ENCODE measurements at regions not wholly inside any gene's neighbourhood (a gene's known extent, or its start where the extent isn't known, plus 50 kb on each side); places are given as distances from the start of the nearest gene placed in this dataset.

DNA sequence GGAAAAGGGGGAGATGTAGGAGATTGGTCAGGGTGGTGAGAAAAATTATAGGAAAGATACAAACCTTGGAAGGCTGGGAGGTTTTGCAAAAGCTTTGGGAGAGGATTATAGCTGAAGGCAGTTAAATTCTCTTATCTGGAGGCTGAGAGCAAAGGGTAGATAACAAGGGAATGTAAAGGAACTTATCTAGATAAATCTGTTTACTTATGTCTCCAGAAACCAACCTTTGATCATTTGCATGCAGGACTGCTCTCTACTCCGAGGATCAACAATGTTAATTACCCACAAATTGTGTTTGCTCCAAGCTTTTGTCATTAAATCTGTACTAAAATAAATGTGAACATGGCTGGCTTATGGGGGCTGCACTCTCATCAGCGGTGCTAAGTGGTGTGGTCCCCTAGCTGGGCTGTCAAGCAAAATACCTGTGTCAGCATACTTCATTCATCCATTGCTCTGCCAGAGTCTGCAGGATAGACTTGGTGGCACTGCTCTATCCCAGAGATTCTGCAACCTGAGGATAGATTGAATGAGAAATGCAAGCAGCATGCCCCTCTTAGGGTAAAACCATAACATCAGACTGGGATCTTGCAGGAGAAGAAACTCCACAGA is 1599.2 kb upstream of the TENM4 start (continued):
- TF ChIP-seq, protein P1, sequence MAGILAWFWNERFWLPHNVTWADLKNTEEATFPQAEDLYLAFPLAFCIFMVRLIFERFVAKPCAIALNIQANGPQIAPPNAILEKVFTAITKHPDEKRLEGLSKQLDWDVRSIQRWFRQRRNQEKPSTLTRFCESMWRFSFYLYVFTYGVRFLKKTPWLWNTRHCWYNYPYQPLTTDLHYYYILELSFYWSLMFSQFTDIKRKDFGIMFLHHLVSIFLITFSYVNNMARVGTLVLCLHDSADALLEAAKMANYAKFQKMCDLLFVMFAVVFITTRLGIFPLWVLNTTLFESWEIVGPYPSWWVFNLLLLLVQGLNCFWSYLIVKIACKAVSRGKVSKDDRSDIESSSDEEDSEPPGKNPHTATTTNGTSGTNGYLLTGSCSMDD (CRISPR knock-in tag; IDR thresholded peaks at IDR 0.05): no peak
- no peak for TF ChIP-seq ZNF383 (CRISPR knock-in tag; IDR thresholded peaks at IDR 0.05; ENCODE audit: borderline replicate concordance)
- TF ChIP-seq ZBTB4 (CRISPR knock-in tag; IDR thresholded peaks at IDR 0.05; ENCODE audit: borderline replicate concordance): no peak
- no peak for TF ChIP-seq FOXC1 (CRISPR knock-in tag; IDR thresholded peaks at IDR 0.05; ENCODE audit: borderline replicate concordance)
- no peak for TF ChIP-seq MAF1 (CRISPR knock-in tag; IDR thresholded peaks at IDR 0.05; ENCODE audit: borderline replicate concordance)
- no peak for TF ChIP-seq ZNF296 (CRISPR knock-in tag; conservative IDR thresholded peaks at IDR 0.05)
- TF ChIP-seq REXO4 (CRISPR knock-in tag; IDR thresholded peaks at IDR 0.05; ENCODE audit: borderline replicate concordance): no peak
- no peak for TF ChIP-seq HIVEP1 (CRISPR knock-in tag; IDR thresholded peaks at IDR 0.05)
- TF ChIP-seq, protein P2, sequence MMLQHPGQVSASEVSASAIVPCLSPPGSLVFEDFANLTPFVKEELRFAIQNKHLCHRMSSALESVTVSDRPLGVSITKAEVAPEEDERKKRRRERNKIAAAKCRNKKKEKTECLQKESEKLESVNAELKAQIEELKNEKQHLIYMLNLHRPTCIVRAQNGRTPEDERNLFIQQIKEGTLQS (CRISPR knock-in tag; IDR thresholded peaks at IDR 0.05): no peak
- TF ChIP-seq ZNF281 (CRISPR knock-in tag; IDR thresholded peaks at IDR 0.05; ENCODE audit: borderline replicate concordance): no peak
- no peak for TF ChIP-seq SALL1 (CRISPR knock-in tag; IDR thresholded peaks at IDR 0.05)
- TF ChIP-seq SIX1 (CRISPR knock-in tag; IDR thresholded peaks at IDR 0.05; ENCODE audit: borderline replicate concordance): no peak
- TF ChIP-seq HOXA3 (CRISPR knock-in tag; IDR thresholded peaks at IDR 0.05): no peak
- TF ChIP-seq ZNF484 (CRISPR knock-in tag; IDR thresholded peaks at IDR 0.05; ENCODE audit: borderline replicate concordance, low read depth): no peak
- TF ChIP-seq MXI1 (IDR thresholded peaks at IDR 0.05; ENCODE audit: borderline replicate concordance, low read depth, low read length): no peak
- TF ChIP-seq, protein P3, sequence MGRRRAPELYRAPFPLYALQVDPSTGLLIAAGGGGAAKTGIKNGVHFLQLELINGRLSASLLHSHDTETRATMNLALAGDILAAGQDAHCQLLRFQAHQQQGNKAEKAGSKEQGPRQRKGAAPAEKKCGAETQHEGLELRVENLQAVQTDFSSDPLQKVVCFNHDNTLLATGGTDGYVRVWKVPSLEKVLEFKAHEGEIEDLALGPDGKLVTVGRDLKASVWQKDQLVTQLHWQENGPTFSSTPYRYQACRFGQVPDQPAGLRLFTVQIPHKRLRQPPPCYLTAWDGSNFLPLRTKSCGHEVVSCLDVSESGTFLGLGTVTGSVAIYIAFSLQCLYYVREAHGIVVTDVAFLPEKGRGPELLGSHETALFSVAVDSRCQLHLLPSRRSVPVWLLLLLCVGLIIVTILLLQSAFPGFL (CRISPR knock-in tag; IDR thresholded peaks at IDR 0.05): no peak
- TF ChIP-seq, protein P4, sequence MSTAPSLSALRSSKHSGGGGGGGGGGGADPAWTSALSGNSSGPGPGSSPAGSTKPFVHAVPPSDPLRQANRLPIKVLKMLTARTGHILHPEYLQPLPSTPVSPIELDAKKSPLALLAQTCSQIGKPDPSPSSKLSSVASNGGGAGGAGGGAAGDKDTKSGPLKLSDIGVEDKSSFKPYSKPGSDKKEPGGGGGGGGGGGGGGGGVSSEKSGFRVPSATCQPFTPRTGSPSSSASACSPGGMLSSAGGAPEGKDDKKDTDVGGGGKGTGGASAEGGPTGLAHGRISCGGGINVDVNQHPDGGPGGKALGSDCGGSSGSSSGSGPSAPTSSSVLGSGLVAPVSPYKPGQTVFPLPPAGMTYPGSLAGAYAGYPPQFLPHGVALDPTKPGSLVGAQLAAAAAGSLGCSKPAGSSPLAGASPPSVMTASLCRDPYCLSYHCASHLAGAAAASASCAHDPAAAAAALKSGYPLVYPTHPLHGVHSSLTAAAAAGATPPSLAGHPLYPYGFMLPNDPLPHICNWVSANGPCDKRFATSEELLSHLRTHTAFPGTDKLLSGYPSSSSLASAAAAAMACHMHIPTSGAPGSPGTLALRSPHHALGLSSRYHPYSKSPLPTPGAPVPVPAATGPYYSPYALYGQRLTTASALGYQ (CRISPR knock-in tag; IDR thresholded peaks at IDR 0.05): peak; percentile 66; the same call in 1 of the 2 replicates
- no peak for TF ChIP-seq CEBPG (CRISPR knock-in tag; IDR thresholded peaks at IDR 0.05)
- TF ChIP-seq ASH2L (IDR thresholded peaks at IDR 0.05; ENCODE audit: insufficient read length, low read depth, low read length): no peak
- no peak for TF ChIP-seq RAD21 (CRISPR knock-in tag; IDR thresholded peaks at IDR 0.05)
